ENCODE measurements at regions not wholly inside any gene's neighbourhood (a gene's known extent, or its start where the extent isn't known, plus 50 kb on each side); places are given as distances from the start of the nearest gene placed in this dataset.

GRCh38 chr21:16058896-16059295, 329.1 kb downstream of the USP25 start:
- H3K4me3 ChIP-seq = no peak overlapping the region
- H3K4me1 ChIP-seq = no peaks in the 10 kb centered on the region
- no peak overlapping the region for H3K27ac ChIP-seq
- intact Hi-C loops (cut with DNase I) = no loop called here
- peaks cover 0 to 11% (median 0%) of the 10 kb centered on the region in 11 donors for H3K9me3 ChIP-seq
- ATAC-seq (no peak), DNase-seq (no peak)
- no peak for TF ChIP-seq CTCF (IDR thresholded peaks at IDR 0.05)
- H3K36me3 ChIP-seq = no peaks in the 10 kb centered on the region
- no peaks in the 10 kb centered on the region for H3K27me3 ChIP-seq

GRCh38 chr21:16059981-16060380, 330.2 kb downstream of the USP25 start:
- no peak overlapping the region for H3K4me3 ChIP-seq
- H3K9me3 ChIP-seq = peaks cover 0 to 11% (median 0%) of the 10 kb centered on the region in 11 donors
- TF ChIP-seq CTCF (IDR thresholded peaks at IDR 0.05) = no peak
- intact Hi-C loops (cut with DNase I) = no loop called here
- no peaks in the 10 kb centered on the region for H3K36me3 ChIP-seq
- WGBS, 2 donors = 96 to 98% methylated on average over 4 of the region's 4 CpGs
- ATAC-seq (no peak), DNase-seq (no peak)
- no peak overlapping the region for H3K27ac ChIP-seq
- no peaks in the 10 kb centered on the region for H3K27me3 ChIP-seq
- H3K4me1 ChIP-seq = no peaks in the 10 kb centered on the region

- TF ChIP-seq CTCF (IDR thresholded peaks at IDR 0.05) = no peak
- no peaks in the 10 kb centered on the region for H3K36me3 ChIP-seq
- no peak for ATAC-seq
- H3K27me3 ChIP-seq = no peaks in the 10 kb centered on the region
- 95% methylated on average over 9 of the region's 9 CpGs for WGBS, 2 donors
- intact Hi-C loops (cut with DNase I) = no loop called here
- H3K4me1 ChIP-seq = no peaks in the 10 kb centered on the region
- H3K4me3 ChIP-seq = no peak overlapping the region
- H3K27ac ChIP-seq = no peak overlapping the region
- H3K9me3 ChIP-seq = peaks cover 0 to 16% (median 0%) of the 10 kb centered on the region in 11 donors
- peak in 1 of 2 donors; percentile 5 for DNase-seq
These were observed 331.4 kb downstream of the USP25 start for GRCh38 chr21:16061194-16061593.

GRCh38 chr21:16069178-16070112, 339.7 kb downstream of the USP25 start:
- no peak for ATAC-seq
- TF ChIP-seq CTCF (IDR thresholded peaks at IDR 0.05) = no peak
- 89 to 94% methylated on average over 9 of the region's 9 CpGs for WGBS, 2 donors
- Histone ChIP-seq H3K4me1 (no peaks in the 10 kb centered on the region), H3K27me3 (no peaks in the 10 kb centered on the region), H3K36me3 (no peaks in the 10 kb centered on the region), H3K4me3 (no peak overlapping the region), H3K27ac (no peak overlapping the region), H3K9me3 (peaks cover 0 to 7% (median 0%) of the 10 kb centered on the region in 11 donors)
- no peak for DNase-seq
- intact Hi-C loops (cut with DNase I) = loop anchor here in 1 of 10 donors (10.0 kb wide), 1 partner anchor 55 kb away; no protein-coding TSS in a partner anchor
